ENCODE measurements at regions not wholly inside any gene's neighbourhood (a gene's known extent, or its start where the extent isn't known, plus 50 kb on each side); places are given as distances from the start of the nearest gene placed in this dataset.
"Not testable (repeated sequence)": the region's sequence is repeated elsewhere in the genome, so short reads cannot be mapped to it uniquely, and the experiment has no call there.

GRCh38 chr1:145528068-145528564 lies 79.7 kb upstream of the GPR89A start:
- H2AFZ ChIP-seq (ENCODE audit: insufficient read depth, low read depth, low read length, poor library complexity, severe bottlenecking); H3K27ac ChIP-seq (ENCODE audit: low read length in 2 of 2); H3K4me1 Mint-ChIP-seq; H3K4me3 Mint-ChIP-seq; intact Hi-C loops (cut with micrococcal nuclease); H3K9me3 Mint-ChIP-seq (ENCODE audit: insufficient read depth); H3K36me3 ChIP-seq (replicated peaks in 1 of 2; ENCODE audit: control extremely low read depth in 1 of 2, control insufficient read depth in 1 of 2, extremely low read depth in 1 of 2, insufficient read depth in 2 of 2, low read length in 1 of 2); H3K4me1 ChIP-seq (ENCODE audit: control insufficient read depth in 2 of 2, insufficient read depth in 2 of 2, low read length in 2 of 2); H3K27ac Mint-ChIP-seq; H3K27me3 ChIP-seq (replicated peaks in 1 of 4; ENCODE audit: control extremely low read depth in 1 of 4, control insufficient read depth in 3 of 4, insufficient read depth in 4 of 4, low read length in 3 of 4); H3K79me2 ChIP-seq (ENCODE audit: control insufficient read depth, insufficient read depth, low read length); CTCF ChIA-PET; H4K20me1 ChIP-seq (ENCODE audit: control insufficient read depth, insufficient read depth, low read length, poor library complexity, severe bottlenecking); H3K4me3 ChIP-seq (ENCODE audit: control extremely low read depth in 1 of 5, extremely low read depth in 1 of 5, insufficient read depth in 1 of 5, low read depth in 2 of 5, low read length in 4 of 5); ATAC-seq (ENCODE audit: low read depth); H3K9me3 ChIP-seq (ENCODE audit: control extremely low read depth in 1 of 3, control insufficient read depth in 2 of 3, insufficient read depth in 1 of 3, low read length in 2 of 3); POLR2A ChIA-PET; H3K9ac ChIP-seq (ENCODE audit: low read length); DNase-seq; H3K4me2 ChIP-seq (replicated peaks; ENCODE audit: low read depth, low read length, poor library complexity, severe bottlenecking): not testable (repeated sequence)
- peaks cover 11% of the 10 kb centered on the region for H3K27me3 Mint-ChIP-seq
- no CpG with 5 or more reads among the region's 1 CpG for WGBS (ENCODE audit: insufficient coverage)

GRCh38 chr1:145520159-145520558 lies 87.6 kb upstream of the GPR89A start:
- H3K4me3 Mint-ChIP-seq; H4K20me1 ChIP-seq (ENCODE audit: control insufficient read depth, insufficient read depth, low read length, poor library complexity, severe bottlenecking); H3K27ac Mint-ChIP-seq; H3K36me3 ChIP-seq (replicated peaks in 1 of 2; ENCODE audit: control extremely low read depth in 1 of 2, control insufficient read depth in 1 of 2, extremely low read depth in 1 of 2, insufficient read depth in 2 of 2, low read length in 1 of 2); H3K27ac ChIP-seq (ENCODE audit: low read length in 2 of 2); ATAC-seq (ENCODE audit: low read depth); H3K4me2 ChIP-seq (replicated peaks; ENCODE audit: low read depth, low read length, poor library complexity, severe bottlenecking); H3K27me3 ChIP-seq (replicated peaks in 1 of 4; ENCODE audit: control extremely low read depth in 1 of 4, control insufficient read depth in 3 of 4, insufficient read depth in 4 of 4, low read length in 3 of 4); DNase-seq; H3K4me3 ChIP-seq (ENCODE audit: control extremely low read depth in 1 of 5, extremely low read depth in 1 of 5, insufficient read depth in 1 of 5, low read depth in 2 of 5, low read length in 4 of 5); intact Hi-C loops (cut with micrococcal nuclease); H3K4me1 ChIP-seq (ENCODE audit: control insufficient read depth in 2 of 2, insufficient read depth in 2 of 2, low read length in 2 of 2); CTCF ChIA-PET; H3K79me2 ChIP-seq (ENCODE audit: control insufficient read depth, insufficient read depth, low read length); H3K4me1 Mint-ChIP-seq; H3K9me3 Mint-ChIP-seq (ENCODE audit: insufficient read depth); POLR2A ChIA-PET; H3K9ac ChIP-seq (ENCODE audit: low read length); H2AFZ ChIP-seq (ENCODE audit: insufficient read depth, low read depth, low read length, poor library complexity, severe bottlenecking); H3K9me3 ChIP-seq (ENCODE audit: control extremely low read depth in 1 of 3, control insufficient read depth in 2 of 3, insufficient read depth in 1 of 3, low read length in 2 of 3): not testable (repeated sequence)
- peaks cover 11% of the 10 kb centered on the region for H3K27me3 Mint-ChIP-seq
- 100% methylated on average over 1 of the region's 3 CpGs for WGBS (ENCODE audit: insufficient coverage)

DNA sequence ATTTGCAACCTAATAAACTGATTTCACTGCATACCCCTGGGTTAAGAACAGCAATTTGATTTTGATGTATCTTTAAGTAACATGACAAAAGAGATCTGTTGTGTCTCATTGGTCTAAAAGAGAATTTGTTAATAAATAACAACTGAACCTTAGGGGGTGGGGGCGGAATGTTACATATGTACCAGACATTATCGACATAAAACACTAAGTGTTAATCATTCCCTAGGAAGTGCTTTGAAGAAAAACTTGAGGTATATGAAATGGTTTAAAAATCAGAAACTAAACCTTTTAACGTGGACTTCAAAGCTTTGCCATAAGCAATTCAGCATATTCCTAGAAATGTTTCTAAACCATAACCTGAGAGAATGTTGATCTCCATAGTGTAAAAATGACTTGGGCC lies 88.5 kb upstream of the GPR89A start:
- ATAC-seq (ENCODE audit: low read depth); H3K4me1 Mint-ChIP-seq; H3K36me3 ChIP-seq (replicated peaks in 1 of 2; ENCODE audit: control extremely low read depth in 1 of 2, control insufficient read depth in 1 of 2, extremely low read depth in 1 of 2, insufficient read depth in 2 of 2, low read length in 1 of 2); H3K4me1 ChIP-seq (ENCODE audit: control insufficient read depth in 2 of 2, insufficient read depth in 2 of 2, low read length in 2 of 2); H3K79me2 ChIP-seq (ENCODE audit: control insufficient read depth, insufficient read depth, low read length); CTCF ChIA-PET; H3K9me3 Mint-ChIP-seq (ENCODE audit: insufficient read depth); H3K9me3 ChIP-seq (ENCODE audit: control extremely low read depth in 1 of 3, control insufficient read depth in 2 of 3, insufficient read depth in 1 of 3, low read length in 2 of 3); H4K20me1 ChIP-seq (ENCODE audit: control insufficient read depth, insufficient read depth, low read length, poor library complexity, severe bottlenecking); DNase-seq; intact Hi-C loops (cut with micrococcal nuclease); H2AFZ ChIP-seq (ENCODE audit: insufficient read depth, low read depth, low read length, poor library complexity, severe bottlenecking); H3K9ac ChIP-seq (ENCODE audit: low read length); POLR2A ChIA-PET; H3K27ac ChIP-seq (ENCODE audit: low read length in 2 of 2); H3K27ac Mint-ChIP-seq; H3K27me3 ChIP-seq (replicated peaks in 1 of 4; ENCODE audit: control extremely low read depth in 1 of 4, control insufficient read depth in 3 of 4, insufficient read depth in 4 of 4, low read length in 3 of 4); H3K4me2 ChIP-seq (replicated peaks; ENCODE audit: low read depth, low read length, poor library complexity, severe bottlenecking); H3K4me3 ChIP-seq (ENCODE audit: control extremely low read depth in 1 of 5, extremely low read depth in 1 of 5, insufficient read depth in 1 of 5, low read depth in 2 of 5, low read length in 4 of 5); H3K4me3 Mint-ChIP-seq: not testable (repeated sequence)
- H3K27me3 Mint-ChIP-seq, result peaks cover 11% of the 10 kb centered on the region
- WGBS (ENCODE audit: insufficient coverage), result no CpG with 5 or more reads among the region's 3 CpGs

GRCh38 chr1:145513017-145513416 lies 87.6 kb upstream of the NBPF20 start:
- CTCF ChIA-PET; intact Hi-C loops (cut with micrococcal nuclease): not testable (repeated sequence)

More at GRCh38 chr1:145513017-145513416, 87.6 kb upstream of the NBPF20 start:
- H3K79me2 ChIP-seq (ENCODE audit: control insufficient read depth, insufficient read depth, low read length); H2AFZ ChIP-seq (ENCODE audit: insufficient read depth, low read depth, low read length, poor library complexity, severe bottlenecking); H3K27ac ChIP-seq (ENCODE audit: low read length in 2 of 2); H3K27ac Mint-ChIP-seq; POLR2A ChIA-PET; H3K4me1 ChIP-seq (ENCODE audit: control insufficient read depth in 2 of 2, insufficient read depth in 2 of 2, low read length in 2 of 2); DNase-seq; H3K4me1 Mint-ChIP-seq; H3K4me2 ChIP-seq (replicated peaks; ENCODE audit: low read depth, low read length, poor library complexity, severe bottlenecking); H3K27me3 ChIP-seq (replicated peaks in 1 of 4; ENCODE audit: control extremely low read depth in 1 of 4, control insufficient read depth in 3 of 4, insufficient read depth in 4 of 4, low read length in 3 of 4); H3K9me3 Mint-ChIP-seq (ENCODE audit: insufficient read depth); H3K9ac ChIP-seq (ENCODE audit: low read length); H3K36me3 ChIP-seq (replicated peaks in 1 of 2; ENCODE audit: control extremely low read depth in 1 of 2, control insufficient read depth in 1 of 2, extremely low read depth in 1 of 2, insufficient read depth in 2 of 2, low read length in 1 of 2); H3K4me3 Mint-ChIP-seq; ATAC-seq (ENCODE audit: low read depth); H3K4me3 ChIP-seq (ENCODE audit: control extremely low read depth in 1 of 5, extremely low read depth in 1 of 5, insufficient read depth in 1 of 5, low read depth in 2 of 5, low read length in 4 of 5); H4K20me1 ChIP-seq (ENCODE audit: control insufficient read depth, insufficient read depth, low read length, poor library complexity, severe bottlenecking); H3K9me3 ChIP-seq (ENCODE audit: control extremely low read depth in 1 of 3, control insufficient read depth in 2 of 3, insufficient read depth in 1 of 3, low read length in 2 of 3): not testable (repeated sequence)
- WGBS (ENCODE audit: insufficient coverage), result no CpG with 5 or more reads among the region's 2 CpGs
- H3K27me3 Mint-ChIP-seq, result peaks cover 11% of the 10 kb centered on the region

Measured in B cell (primary cell).